HCT116 (cell line): ENCODE measurements at regions not wholly inside any gene's neighbourhood (a gene's known extent, or its start where the extent isn't known, plus 50 kb on each side); places are given as distances from the start of the nearest gene placed in this dataset.

Experiments used
- ATAC-seq: fragments of 200-7000 bp; cut with Tn5 transposase; 2 replicates; pipeline ENCODE4 v1.9.1; 2020; ENCODE audit warnings: mild to moderate bottlenecking, moderate library complexity
- BruUV-seq: library from RNA; stranded (reverse); fragments of 400-500 nt; replicated peaks from 2 replicates; lab custom pipeline; 2021; lab: Mats Ljungman, UMichigan
- CTCF ChIA-PET: fragments of 300-600 bp; sonication (Branson Sonifier 250); formaldehyde crosslinking; loops from one replicate; lab custom pipeline; 2021; ENCODE audit warnings: antibody characterized with exemption; lab: Charles Lee
- POLR2A ChIA-PET: fragments of 300-600, 350-600 bp; sonication (Branson Sonifier 250); formaldehyde crosslinking; loops from one replicate; lab custom pipeline; 2021; ENCODE audit warnings: antibody characterized with exemption; lab: Charles Lee
- RAD21 ChIA-PET, 2 experiments: fragments of 300-600 bp; sonication (Branson Sonifier 250); formaldehyde crosslinking; loops; one replicate each; lab custom pipeline; 2023; ENCODE audit warnings: low total read pairs in 2 of 2; ENCODE audit not compliant: uncharacterized antibody in 2 of 2, unreplicated experiment in 2 of 2, low non-redundant PET in 1 of 2; lab: Charles Lee
- DNase-seq: peaks from one replicate; pipeline ENCODE4 v3.0.0-alpha.2; 2010; ENCODE audit warnings: low read depth, low spot score
- H2AFZ ChIP-seq: fragments of 200-600 bp; shearing (Covaris generic), sonication (generic); 2 replicates; pipeline ENCODE4 v1.6.1; 2017; ENCODE audit warnings: low read depth, mixed run types, mixed read lengths, antibody characterized with exemption, low read length; ENCODE audit not compliant: poor library complexity, severe bottlenecking
- H3K27ac ChIP-seq: 2 replicates; pipeline ENCODE4 v1.5.1; 2012; ENCODE audit warnings: low read depth, low read length
- H3K27me3 ChIP-seq: fragments of 200-600 bp; sonication (generic); 2 replicates; pipeline ENCODE4 v1.6.1; 2016; ENCODE audit warnings: mixed run types, low read length, mixed read lengths; ENCODE audit not compliant: insufficient read depth
- H3K36me3 ChIP-seq, 2 experiments: fragments of 200-500 bp in 1 of 2; fragments of 200-600 bp in 1 of 2; sonication (Bioruptor generic) in 1 of 2; sonication (generic) in 1 of 2; 2 replicates each; pipeline versions ENCODE4 v1.5.1 to v1.6.1; 2014 to 2016; ENCODE audit warnings: low read length in 2 of 2, inconsistent platforms in 1 of 2, mixed read lengths in 1 of 2, mixed run types in 1 of 2; ENCODE audit not compliant: insufficient read depth in 2 of 2, control insufficient read depth in 1 of 2
- H3K4me1 ChIP-seq, 2 experiments: fragments of 200-600 bp in 1 of 2; sonication (generic) in 1 of 2; 2 replicates each; pipeline versions ENCODE4 v1.5.1 to v1.6.1; 2012 to 2017; ENCODE audit warnings: low read length in 2 of 2, inconsistent platforms in 1 of 2, mild to moderate bottlenecking in 1 of 2, mixed read lengths in 1 of 2, mixed run types in 1 of 2, moderate library complexity in 1 of 2; ENCODE audit not compliant: insufficient read depth in 2 of 2, control insufficient read depth in 1 of 2
- H3K4me2 ChIP-seq: fragments of 200-600 bp; sonication (generic); 2 replicates; pipeline ENCODE4 v1.6.1; 2017; ENCODE audit warnings: mixed run types, low read length, mixed read lengths
- H3K4me3 ChIP-seq, 2 experiments: fragments of 200-600 bp in 1 of 2; sonication (generic) in 1 of 2; replicated peaks in 1 of 2; 2 replicates each; pipeline ENCODE4 v1.5.1; 2011 to 2016; ENCODE audit warnings: low read length in 2 of 2, control low read depth in 1 of 2, low read depth in 1 of 2, mild to moderate bottlenecking in 1 of 2, mixed read lengths in 1 of 2, mixed run types in 1 of 2
- H3K79me2 ChIP-seq: fragments of 200-600 bp; sonication (generic); 2 replicates; pipeline ENCODE4 v1.6.1; 2017; ENCODE audit warnings: mild to moderate bottlenecking, mixed run types, low read length, moderate library complexity, mixed read lengths; ENCODE audit not compliant: insufficient read depth
- H3K9ac ChIP-seq: fragments of 200-600 bp; sonication (generic); 2 replicates; pipeline ENCODE4 v1.6.1; 2016; ENCODE audit warnings: low read length, mixed read lengths
- H3K9me2 ChIP-seq: fragments of 200-600 bp; sonication (generic), shearing (Covaris generic); 2 replicates; pipeline ENCODE4 v1.6.1; 2017; ENCODE audit warnings: mixed run types, mild to moderate bottlenecking, moderate library complexity; ENCODE audit not compliant: insufficient read depth
- H3K9me3 ChIP-seq, 2 experiments: fragments of 200-500 bp in 1 of 2; fragments of 200-600 bp in 1 of 2; sonication (Bioruptor generic) in 1 of 2; sonication (generic) in 1 of 2; 2 replicates each; pipeline ENCODE4 v1.6.1; 2014 to 2017; ENCODE audit warnings: low read length in 2 of 2, mixed read lengths in 2 of 2, inconsistent platforms in 1 of 2, low read depth in 1 of 2, mild to moderate bottlenecking in 1 of 2, mixed run types in 1 of 2, moderate library complexity in 1 of 2; ENCODE audit not compliant: control insufficient read depth in 1 of 2, insufficient read depth in 1 of 2
- H4K20me1 ChIP-seq: fragments of 200-600 bp; sonication (generic), shearing (Covaris generic); 2 replicates; pipeline ENCODE4 v1.6.1; 2017; ENCODE audit warnings: mixed run types, mild to moderate bottlenecking, moderate library complexity; ENCODE audit not compliant: insufficient read depth
- ATF3 ChIP-seq: IDR thresholded peaks from 2 replicates; pipeline ENCODE4 v1.6.1; 2012
- EGR1 ChIP-seq: IDR thresholded peaks from 2 replicates; pipeline ENCODE4 v1.6.1; 2012; ENCODE audit warnings: low read depth
- ELF1 ChIP-seq: IDR thresholded peaks from 2 replicates; pipeline ENCODE4 v1.6.1; 2012; ENCODE audit warnings: low read depth, borderline replicate concordance
- EZH2 ChIP-seq: fragments of 200-600 bp; sonication (generic); IDR thresholded peaks from 2 replicates; pipeline ENCODE4 v1.6.1; 2017; ENCODE audit warnings: antibody characterized with exemption, mixed run types
- EZH2phosphoT487 ChIP-seq: fragments of 200-600 bp; IDR thresholded peaks from 2 replicates; pipeline ENCODE4 v1.6.1; 2018; ENCODE audit warnings: antibody characterized with exemption, borderline replicate concordance
- FOSL1 ChIP-seq: IDR thresholded peaks from 2 replicates; pipeline ENCODE4 v1.6.1; 2012; ENCODE audit warnings: low read depth
- MAX ChIP-seq: IDR thresholded peaks from 2 replicates; pipeline ENCODE4 v1.6.1; 2012
- POLR2A ChIP-seq: IDR thresholded peaks from 2 replicates; pipeline ENCODE4 v1.7.0; 2011; ENCODE audit warnings: borderline replicate concordance; ENCODE audit not compliant: insufficient read depth, insufficient read length; ENCODE audit errors: extremely low read depth
- RAD21 ChIP-seq: IDR thresholded peaks from 2 replicates; pipeline ENCODE4 v1.6.1; 2012; ENCODE audit warnings: low read depth, mild to moderate bottlenecking
- SIN3A ChIP-seq: IDR thresholded peaks from 2 replicates; pipeline ENCODE4 v1.6.1; 2012; ENCODE audit warnings: low read depth
- SRF ChIP-seq: IDR thresholded peaks from 2 replicates; pipeline ENCODE4 v1.6.1; 2012; ENCODE audit warnings: low read depth
- TCF7L2 ChIP-seq: IDR thresholded peaks from 2 replicates; pipeline ENCODE4 v1.7.0; 2011; ENCODE audit warnings: borderline replicate concordance, inconsistent platforms; ENCODE audit not compliant: insufficient read depth, insufficient read length; ENCODE audit errors: extremely low read depth
- YY1 ChIP-seq: IDR thresholded peaks from 2 replicates; pipeline ENCODE4 v1.6.1; 2011; ENCODE audit warnings: low read length, low read depth, moderate library complexity, mild to moderate bottlenecking; ENCODE audit not compliant: insufficient replicate concordance; ENCODE audit errors: extremely low read depth
- ZBTB33 ChIP-seq: IDR thresholded peaks from 2 replicates; pipeline ENCODE4 v1.6.1; 2011; ENCODE audit warnings: mild to moderate bottlenecking, low read length, moderate library complexity; ENCODE audit not compliant: insufficient replicate concordance; ENCODE audit errors: extremely low read depth
- ZFX ChIP-seq: fragments of 450-650 bp; IDR thresholded peaks from 2 replicates; pipeline ENCODE4 v1.6.1; 2017
- ZNF274 ChIP-seq: fragments of 200-500 bp; sonication (Bioruptor generic); IDR thresholded peaks from 2 replicates; pipeline ENCODE4 v1.6.1; 2014; ENCODE audit warnings: mild to moderate bottlenecking, low read depth, low read length, inconsistent platforms
- intact Hi-C: fragments of 100-400 bp; cut with micrococcal nuclease; formaldehyde crosslinking; loops from 2 replicates; pipeline ENCODE4 v1.10.0; 2022

GRCh38 chr21:15254111-15254510 is 189.3 kb upstream of the NRIP1 start:
- CTCF ChIA-PET: no interaction called here
- Histone ChIP-seq H3K4me2 (no peak overlapping the region), H3K9ac (no peak overlapping the region), H3K9me2 (no peaks in the 10 kb centered on the region), H3K79me2 (no peaks in the 10 kb centered on the region), H3K9me3 (no peaks in the 10 kb centered on the region; a peak in 1 of 4 replicates), H3K27ac (no peak overlapping the region)
- RAD21 ChIA-PET: no interaction called here
- intact Hi-C loops: no loop called here
- no peak for TF ChIP-seq YY1
- TF ChIP-seq, all 23 proteins: peak for 0
- POLR2A ChIA-PET: no interaction called here
- ATAC-seq (no peak), DNase-seq (no peak)
- Histone ChIP-seq H3K36me3 (no peaks in the 10 kb centered on the region), H3K4me1 (no peaks in the 10 kb centered on the region), H3K4me3 (no peak overlapping the region), H3K27me3 (no peaks in the 10 kb centered on the region), H2AFZ (no peak overlapping the region), H4K20me1 (no peaks in the 10 kb centered on the region)
- no TSS peak for BruUV-seq

- Histone ChIP-seq H3K4me2 (no peak overlapping the region), H4K20me1 (no peaks in the 10 kb centered on the region), H3K36me3 (no peaks in the 10 kb centered on the region), H3K9me2 (no peaks in the 10 kb centered on the region), H3K4me3 (no peak overlapping the region)
- no TSS peak for BruUV-seq
- no peak for DNase-seq
- RAD21 ChIA-PET: no interaction called here
- no peak for TF ChIP-seq EZH2phosphoT487
- TF ChIP-seq POLR2A: no peak
- TF ChIP-seq SIN3A: no peak
- no peak for TF ChIP-seq ZNF274
- TF ChIP-seq TCF7L2: no peak
- no peak for TF ChIP-seq ELF1
- TF ChIP-seq EZH2: no peak
- no peak for TF ChIP-seq SRF
- TF ChIP-seq FOSL1: no peak
- TF ChIP-seq ZBTB33: no peak
- TF ChIP-seq RAD21: no peak
- TF ChIP-seq MAX: no peak
- no peak for TF ChIP-seq EGR1
- no peak for TF ChIP-seq ZFX
- TF ChIP-seq ATF3: no peak
- TF ChIP-seq, all 23 proteins: peak for 0
- Histone ChIP-seq H3K27ac (no peak overlapping the region), H3K79me2 (no peaks in the 10 kb centered on the region), H3K9ac (no peak overlapping the region), H3K4me1 (no peaks in the 10 kb centered on the region), H2AFZ (no peak overlapping the region), H3K27me3 (no peaks in the 10 kb centered on the region), H3K9me3 (no peaks in the 10 kb centered on the region; a peak in 1 of 4 replicates)
- no peak for ATAC-seq
- ChIA-PET POLR2A (no interaction called here), CTCF (no interaction called here)
- intact Hi-C loops: no loop called here
Measured at GRCh38 chr21:15255261-15255660, 190.5 kb upstream of the NRIP1 start.
